Gastroesophageal sphincter (tissue), 3 donors: ENCODE measurements at regions not wholly inside any gene's neighbourhood (a gene's known extent, or its start where the extent isn't known, plus 50 kb on each side); places are given as distances from the start of the nearest gene placed in this dataset.

Experiments used
- EP300 ChIP-seq: sonication (generic); formaldehyde crosslinking; IDR thresholded peaks from one replicate; pipeline ENCODE4 v1.6.1; 2017; ENCODE audit warnings: antibody characterized with exemption, mild to moderate bottlenecking
- POLR2A ChIP-seq, 2 donors: fragments of 450-650 bp; IDR thresholded peaks; one replicate each; pipeline ENCODE4 v1.6.1; 2017; ENCODE audit warnings: antibody characterized with exemption in 2 of 2, mild to moderate bottlenecking in 2 of 2, moderate library complexity in 1 of 2
- POLR2AphosphoS5 ChIP-seq: sonication (generic); formaldehyde crosslinking; IDR thresholded peaks from one replicate; pipeline ENCODE4 v1.6.1; 2017; ENCODE audit warnings: antibody characterized with exemption
- TF ChIP-seq, protein P1 (sequence below), 4 experiments: fragments of 200-600 bp in 2 of 4; fragments of 450-650 bp in 2 of 4; sonication (generic) in 1 of 4; IDR thresholded peaks; one replicate each; pipeline ENCODE4 v1.5.1; 2017 to 2019; ENCODE audit warnings: antibody characterized with exemption in 4 of 4, mild to moderate bottlenecking in 2 of 4, moderate library complexity in 2 of 4

GRCh38 chr4:103773691-103774231 is 54.0 kb upstream of the TACR3 start:
- TF ChIP-seq POLR2A (IDR thresholded peaks at IDR 0.05) = no peak
- TF ChIP-seq, protein P1, sequence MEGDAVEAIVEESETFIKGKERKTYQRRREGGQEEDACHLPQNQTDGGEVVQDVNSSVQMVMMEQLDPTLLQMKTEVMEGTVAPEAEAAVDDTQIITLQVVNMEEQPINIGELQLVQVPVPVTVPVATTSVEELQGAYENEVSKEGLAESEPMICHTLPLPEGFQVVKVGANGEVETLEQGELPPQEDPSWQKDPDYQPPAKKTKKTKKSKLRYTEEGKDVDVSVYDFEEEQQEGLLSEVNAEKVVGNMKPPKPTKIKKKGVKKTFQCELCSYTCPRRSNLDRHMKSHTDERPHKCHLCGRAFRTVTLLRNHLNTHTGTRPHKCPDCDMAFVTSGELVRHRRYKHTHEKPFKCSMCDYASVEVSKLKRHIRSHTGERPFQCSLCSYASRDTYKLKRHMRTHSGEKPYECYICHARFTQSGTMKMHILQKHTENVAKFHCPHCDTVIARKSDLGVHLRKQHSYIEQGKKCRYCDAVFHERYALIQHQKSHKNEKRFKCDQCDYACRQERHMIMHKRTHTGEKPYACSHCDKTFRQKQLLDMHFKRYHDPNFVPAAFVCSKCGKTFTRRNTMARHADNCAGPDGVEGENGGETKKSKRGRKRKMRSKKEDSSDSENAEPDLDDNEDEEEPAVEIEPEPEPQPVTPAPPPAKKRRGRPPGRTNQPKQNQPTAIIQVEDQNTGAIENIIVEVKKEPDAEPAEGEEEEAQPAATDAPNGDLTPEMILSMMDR (IDR thresholded peaks at IDR 0.05) = no peak
- no peak for TF ChIP-seq POLR2AphosphoS5
- TF ChIP-seq EP300 = no peak
